Jurkat, Clone E6-1 (cell line): ENCODE measurements at regions not wholly inside any gene's neighbourhood (a gene's known extent, or its start where the extent isn't known, plus 50 kb on each side); places are given as distances from the start of the nearest gene placed in this dataset.

ENCODE experiments used
- DNase-seq: peaks from one replicate; pipeline ENCODE4 v3.0.0-alpha.2; 2011; ENCODE audit warnings: low read depth, low spot score
- H3K4me3 ChIP-seq: 2 replicates; pipeline ENCODE4 v1.5.1; 2011; ENCODE audit warnings: mild to moderate bottlenecking, low read length, control low read depth, moderate library complexity

GRCh38 chr13:107291875-107292274, 723.9 kb upstream of the ARGLU1 start:
- H3K4me3 ChIP-seq, result no peak overlapping the region

GRCh38 chr13:107289540-107289939, 721.6 kb upstream of the ARGLU1 start:
- no peak overlapping the region for H3K4me3 ChIP-seq
- DNase-seq, result no peak

More at GRCh38 chr13:107291875-107292274, 723.9 kb upstream of the ARGLU1 start:
- no peak for DNase-seq

GRCh38 chr13:107284173-107284572, 716.2 kb upstream of the ARGLU1 start:
- no peak overlapping the region for H3K4me3 ChIP-seq
- DNase-seq, result no peak

- DNase-seq, result no peak
- no peak overlapping the region for H3K4me3 ChIP-seq
Measured at GRCh38 chr13:107277911-107278310, 710.0 kb upstream of the ARGLU1 start.

- no peak for DNase-seq
- H3K4me3 ChIP-seq, result no peak overlapping the region
Measured at GRCh38 chr13:107276936-107277335, 709.0 kb upstream of the ARGLU1 start.

- DNase-seq, result no peak
- H3K4me3 ChIP-seq, result no peak overlapping the region
Measured at GRCh38 chr13:107275945-107276614, 708.1 kb upstream of the ARGLU1 start.

GRCh38 chr13:107275312-107275711, 707.4 kb upstream of the ARGLU1 start:
- no peak overlapping the region for H3K4me3 ChIP-seq
- no peak for DNase-seq

- DNase-seq, result peak; percentile 37
- H3K4me3 ChIP-seq, result no peak overlapping the region
Measured at GRCh38 chr13:107271227-107271626, 703.3 kb upstream of the ARGLU1 start.

GRCh38 chr13:107266657-107267056, 698.7 kb upstream of the ARGLU1 start:
- no peak overlapping the region for H3K4me3 ChIP-seq
- DNase-seq, result no peak

- no peak overlapping the region for H3K4me3 ChIP-seq
- DNase-seq, result no peak
Measured at GRCh38 chr13:107258599-107259187, 690.8 kb upstream of the ARGLU1 start.

GRCh38 chr13:107254392-107254791, 686.5 kb upstream of the ARGLU1 start:
- no peak for DNase-seq
- H3K4me3 ChIP-seq, result no peak overlapping the region

GRCh38 chr13:107252428-107252827, 684.5 kb upstream of the ARGLU1 start:
- DNase-seq, result no peak
- no peak overlapping the region for H3K4me3 ChIP-seq

- DNase-seq, result no peak
- H3K4me3 ChIP-seq, result no peak overlapping the region
Measured at GRCh38 chr13:107252021-107252420, 684.1 kb upstream of the ARGLU1 start.

GRCh38 chr13:107251341-107251740, 683.4 kb upstream of the ARGLU1 start:
- no peak overlapping the region for H3K4me3 ChIP-seq
- DNase-seq, result no peak

GRCh38 chr13:107250628-107251027, 682.7 kb upstream of the ARGLU1 start:
- no peak overlapping the region for H3K4me3 ChIP-seq
- no peak for DNase-seq

- no peak overlapping the region for H3K4me3 ChIP-seq
- DNase-seq, result no peak
Measured at GRCh38 chr13:107244241-107244640, 676.3 kb upstream of the ARGLU1 start.

GRCh38 chr13:107242138-107242537, 674.2 kb upstream of the ARGLU1 start:
- no peak for DNase-seq
- no peak overlapping the region for H3K4me3 ChIP-seq

GRCh38 chr13:107241381-107241780, 673.4 kb upstream of the ARGLU1 start:
- DNase-seq, result no peak
- no peak overlapping the region for H3K4me3 ChIP-seq

- H3K4me3 ChIP-seq, result no peak overlapping the region
- DNase-seq, result no peak
Measured at GRCh38 chr13:107239213-107239612, 671.3 kb upstream of the ARGLU1 start.

GRCh38 chr13:107238262-107238981, 670.5 kb upstream of the ARGLU1 start:
- DNase-seq, result no peak
- H3K4me3 ChIP-seq, result no peak overlapping the region
